Stromal cell of bone marrow (primary cell): ENCODE measurements at regions not wholly inside any gene's neighbourhood (a gene's known extent, or its start where the extent isn't known, plus 50 kb on each side); places are given as distances from the start of the nearest gene placed in this dataset.

Source experiments
- DNase-seq: peaks from one replicate; pipeline ENCODE4 v3.0.0-alpha.2; 2012; ENCODE audit warnings: low read depth

- DNase-seq = no peak
Measured at GRCh38 chr7:94276027-94276426, 118.7 kb upstream of the COL1A2 start.

- peak; percentile 36 for DNase-seq
Measured at GRCh38 chr7:94276795-94277194, 117.9 kb upstream of the COL1A2 start.

GRCh38 chr7:94277236-94277635 lies 117.5 kb upstream of the COL1A2 start:
- no peak for DNase-seq

- no peak for DNase-seq
Measured at GRCh38 chr7:94280851-94281250, 113.8 kb upstream of the COL1A2 start.

- DNase-seq = no peak
Measured at GRCh38 chr7:94284104-94284503, 110.6 kb upstream of the COL1A2 start.

GRCh38 chr7:94286111-94286510 lies 108.6 kb upstream of the COL1A2 start:
- no peak for DNase-seq

GRCh38 chr7:94288096-94288495 lies 106.6 kb upstream of the COL1A2 start:
- DNase-seq = no peak

- DNase-seq = peak; percentile 86
Measured at GRCh38 chr7:94289071-94289470, 105.6 kb upstream of the COL1A2 start.

GRCh38 chr7:94294471-94295131 lies 100.1 kb upstream of the COL1A2 start:
- DNase-seq = no peak

GRCh38 chr7:94295850-94296249 lies 98.8 kb upstream of the COL1A2 start:
- DNase-seq = peak; percentile 86

GRCh38 chr7:94296881-94297280 lies 97.8 kb upstream of the COL1A2 start:
- DNase-seq = no peak

- DNase-seq = peak; percentile 98
Measured at GRCh38 chr7:94297397-94297838, 97.3 kb upstream of the COL1A2 start.

- DNase-seq = peak; percentile 61
Measured at GRCh38 chr7:94298943-94299342, 95.8 kb upstream of the COL1A2 start.

GRCh38 chr7:94300176-94300835 lies 94.4 kb upstream of the COL1A2 start:
- no peak for DNase-seq

- peak; percentile 97 for DNase-seq
Measured at GRCh38 chr7:94301024-94301586, 93.6 kb upstream of the COL1A2 start.

- no peak for DNase-seq
Measured at GRCh38 chr7:94303118-94303517, 91.6 kb upstream of the COL1A2 start.

GRCh38 chr7:94303695-94304094 lies 91.0 kb upstream of the COL1A2 start:
- DNase-seq = peak; percentile 87

- no peak for DNase-seq
Measured at GRCh38 chr7:94304878-94305277, 89.8 kb upstream of the COL1A2 start.

- no peak for DNase-seq
Measured at GRCh38 chr7:94305836-94306235, 88.9 kb upstream of the COL1A2 start.

- DNase-seq = no peak
Measured at GRCh38 chr7:94307399-94308048, 87.2 kb upstream of the COL1A2 start.

- no peak for DNase-seq
Measured at GRCh38 chr7:94311515-94311914, 83.2 kb upstream of the COL1A2 start.

GRCh38 chr7:94313926-94314325 lies 80.8 kb upstream of the COL1A2 start:
- peak; percentile 73 for DNase-seq
